ENCODE measurements at regions not wholly inside any gene's neighbourhood (a gene's known extent, or its start where the extent isn't known, plus 50 kb on each side); places are given as distances from the start of the nearest gene placed in this dataset.
A peak's percentile ranks its signal among the peaks of the same experiment; 100 is the strongest.

- peak; percentile 67 for DNase-seq (ENCODE audit: low spot score)
Measured at GRCh38 chr3:124492824-124493223, 237.4 kb upstream of the UMPS start.

- no peak for DNase-seq (ENCODE audit: low spot score)
Measured at GRCh38 chr3:124496061-124496460, 234.2 kb upstream of the UMPS start.

- DNase-seq (ENCODE audit: low spot score) = no peak
Measured at GRCh38 chr3:124497487-124497886, 232.8 kb upstream of the UMPS start.

DNA sequence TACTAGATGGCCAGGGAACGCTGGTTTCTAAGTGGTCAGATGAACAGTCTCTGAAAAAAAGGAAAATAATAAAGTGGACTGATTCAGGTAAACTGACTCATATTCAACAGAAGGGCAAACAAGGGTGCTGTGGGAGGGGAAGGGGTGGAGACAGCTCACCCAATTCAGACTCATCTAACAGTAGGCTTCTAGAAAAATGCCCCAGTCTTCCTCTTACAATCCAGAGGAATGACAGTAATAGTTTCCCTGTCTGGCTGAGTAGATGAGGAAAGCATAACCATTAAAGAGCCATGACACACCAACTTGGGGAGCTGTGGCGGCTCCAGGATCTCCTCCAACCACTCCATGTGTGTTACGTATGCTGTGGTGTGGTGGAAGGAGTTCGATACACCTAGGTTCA, 231.4 kb upstream of the UMPS start:
- no peak for DNase-seq (ENCODE audit: low spot score)

DNA sequence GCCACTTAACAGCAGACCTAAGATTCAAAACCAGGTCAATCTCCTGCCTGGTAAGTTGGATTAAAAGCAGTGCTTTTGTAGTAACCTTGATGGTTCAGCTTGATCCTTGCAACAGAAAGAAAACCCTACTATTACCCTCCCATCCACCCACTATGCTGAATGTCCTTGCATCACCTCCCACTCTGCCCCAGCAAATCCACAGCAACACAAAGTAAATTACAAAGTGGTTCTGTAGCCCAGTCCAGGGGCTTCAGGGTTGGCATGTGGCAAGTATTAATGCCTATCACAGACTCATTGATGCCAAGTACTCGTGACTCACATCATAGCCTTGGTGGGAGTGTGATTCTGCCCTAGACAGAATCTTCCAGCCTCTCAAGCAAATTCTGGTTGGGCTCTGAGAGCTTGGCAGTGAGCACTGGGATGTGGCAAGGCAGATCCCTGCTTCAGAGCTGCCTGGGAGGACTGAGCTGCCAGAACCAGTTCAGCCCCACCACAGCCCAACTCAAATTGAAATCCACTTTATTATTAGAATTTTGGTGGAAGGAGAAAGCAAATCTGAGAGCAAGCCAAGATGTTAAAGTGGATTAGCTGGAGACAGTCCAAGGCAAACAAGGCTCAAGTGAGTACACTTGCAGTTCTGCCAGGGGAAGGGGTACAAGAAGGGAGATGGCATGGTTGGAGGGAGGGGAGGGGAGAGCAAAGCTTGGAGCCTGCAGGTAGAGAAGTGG, 225.8 kb upstream of the UMPS start:
- DNase-seq (ENCODE audit: low spot score) = no peak

DNA sequence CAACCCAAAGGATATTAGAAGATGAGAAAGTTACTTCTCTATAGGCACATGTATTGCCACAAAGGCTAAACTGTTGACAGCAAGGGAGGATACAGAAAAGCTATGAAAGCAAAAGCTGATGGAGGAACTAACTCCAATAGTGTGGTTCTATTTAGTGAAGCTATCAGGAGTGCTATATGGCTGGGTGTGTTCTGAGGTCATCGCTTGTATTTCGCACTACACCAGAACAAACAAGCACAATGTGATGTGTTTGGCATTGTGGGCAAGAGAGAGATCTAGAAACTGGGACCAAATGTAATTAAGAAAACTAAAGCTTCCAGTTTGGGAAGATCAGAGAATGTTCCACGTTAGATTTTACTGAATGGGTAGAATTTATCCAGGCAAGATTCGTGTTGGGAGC, 220.4 kb upstream of the UMPS start:
- DNase-seq (ENCODE audit: low spot score) = no peak

GRCh38 chr3:124510290-124510689, 220.0 kb upstream of the UMPS start:
- no peak for DNase-seq (ENCODE audit: low spot score)

DNA sequence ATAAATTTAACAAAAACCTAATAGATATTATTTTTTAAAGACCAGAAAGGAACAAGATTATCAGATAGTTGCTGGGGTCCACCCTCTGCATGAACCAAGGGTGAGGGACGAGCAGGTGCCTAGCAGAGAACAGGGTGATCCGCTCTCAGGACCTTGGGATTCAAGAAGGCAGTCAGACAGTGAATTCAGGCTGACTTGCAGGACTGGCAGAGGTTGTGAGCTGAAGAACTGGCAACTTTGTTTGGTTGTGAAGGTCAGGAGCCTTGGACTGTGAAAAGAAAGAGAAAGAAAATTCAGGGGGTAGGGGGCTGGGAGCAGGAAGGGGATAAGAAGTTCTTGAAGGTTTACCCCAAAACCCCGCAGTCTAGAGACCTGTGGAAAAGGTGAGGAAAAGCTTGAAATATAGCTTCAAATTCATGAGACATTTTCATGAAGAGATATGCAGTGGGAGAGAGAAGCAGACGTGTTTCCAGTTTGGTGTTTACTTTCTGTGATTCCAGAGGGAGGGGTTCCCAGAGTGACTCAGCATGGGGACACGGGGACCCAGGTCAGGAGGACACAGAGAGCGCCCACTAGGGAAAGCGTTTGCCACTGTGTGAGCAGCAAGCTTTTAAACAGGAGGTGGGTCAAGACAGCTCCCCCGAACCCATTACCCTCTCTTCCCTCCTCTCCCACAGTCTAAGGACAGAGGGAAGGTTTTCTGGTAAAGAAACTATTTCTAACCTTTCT, 217.2 kb upstream of the UMPS start:
- no peak for DNase-seq (ENCODE audit: low spot score)

GRCh38 chr3:124513610-124513997, 216.6 kb upstream of the UMPS start:
- no peak for DNase-seq (ENCODE audit: low spot score)

DNA sequence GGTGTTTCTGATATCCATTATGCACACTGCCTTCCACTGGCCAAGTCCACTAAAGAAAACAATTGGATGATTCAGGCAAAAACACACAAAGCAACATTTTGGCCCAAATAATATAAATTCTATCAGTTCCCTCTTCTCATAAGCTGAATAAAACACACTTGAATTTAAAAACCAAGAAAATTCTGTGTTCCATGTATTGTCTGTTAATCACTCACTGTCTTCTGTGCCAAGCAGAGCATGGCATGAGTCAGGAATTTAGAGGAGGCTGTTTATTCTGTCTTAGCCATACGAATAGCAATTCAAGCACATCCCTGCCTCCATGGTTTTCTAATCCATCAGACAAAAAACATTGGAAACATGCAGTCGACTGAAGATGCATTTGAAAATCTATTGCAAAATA, 215.6 kb upstream of the UMPS start:
- DNase-seq (ENCODE audit: low spot score) = no peak

- no peak for DNase-seq (ENCODE audit: low spot score)
Measured at GRCh38 chr3:124516333-124516732, 213.9 kb upstream of the UMPS start.

GRCh38 chr3:124517306-124517705, 212.9 kb upstream of the UMPS start:
- no peak for DNase-seq (ENCODE audit: low spot score)

DNA sequence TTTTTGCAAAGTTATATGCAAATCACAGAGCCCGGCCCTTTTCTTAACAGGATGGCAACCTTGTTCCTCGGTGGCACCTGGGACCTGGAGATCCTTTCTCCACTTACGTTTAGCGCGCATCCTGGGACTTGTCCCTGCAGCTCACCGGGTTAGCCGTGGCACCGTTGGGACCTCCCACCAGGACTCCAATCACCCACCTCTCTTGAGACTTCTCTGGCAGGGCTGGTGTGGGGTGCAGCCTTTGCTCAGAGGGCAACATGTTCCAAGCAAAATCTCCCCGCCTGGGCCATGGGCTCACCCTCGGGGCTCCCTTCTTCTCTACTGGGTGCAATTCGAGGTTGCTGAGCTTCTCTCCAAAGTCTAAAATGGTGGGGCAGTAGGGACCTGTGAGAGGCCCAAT, 211.9 kb upstream of the UMPS start:
- no peak for DNase-seq (ENCODE audit: low spot score)

- DNase-seq (ENCODE audit: low spot score) = no peak
Measured at GRCh38 chr3:124519591-124520194, 210.6 kb upstream of the UMPS start.

DNA sequence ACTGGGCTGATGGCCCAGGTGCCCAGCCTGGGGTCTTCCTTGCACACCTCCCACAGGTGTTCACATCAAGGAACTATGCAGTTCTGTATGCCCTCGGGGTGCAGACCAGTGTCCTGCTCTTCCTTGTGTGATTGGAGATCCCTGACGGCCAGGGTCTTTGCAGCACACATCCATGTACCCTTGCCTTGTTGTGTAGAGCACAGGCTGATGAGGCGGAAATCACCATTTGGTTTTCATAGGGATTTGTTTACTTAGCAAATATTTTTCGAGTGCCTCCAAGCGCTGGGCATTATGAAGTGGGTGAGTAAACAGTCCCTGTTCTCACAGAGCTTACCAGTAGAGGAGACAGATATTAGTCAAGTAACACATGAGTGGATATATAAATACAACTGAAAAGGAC, 209.3 kb upstream of the UMPS start:
- no peak for DNase-seq (ENCODE audit: low spot score)

DNA sequence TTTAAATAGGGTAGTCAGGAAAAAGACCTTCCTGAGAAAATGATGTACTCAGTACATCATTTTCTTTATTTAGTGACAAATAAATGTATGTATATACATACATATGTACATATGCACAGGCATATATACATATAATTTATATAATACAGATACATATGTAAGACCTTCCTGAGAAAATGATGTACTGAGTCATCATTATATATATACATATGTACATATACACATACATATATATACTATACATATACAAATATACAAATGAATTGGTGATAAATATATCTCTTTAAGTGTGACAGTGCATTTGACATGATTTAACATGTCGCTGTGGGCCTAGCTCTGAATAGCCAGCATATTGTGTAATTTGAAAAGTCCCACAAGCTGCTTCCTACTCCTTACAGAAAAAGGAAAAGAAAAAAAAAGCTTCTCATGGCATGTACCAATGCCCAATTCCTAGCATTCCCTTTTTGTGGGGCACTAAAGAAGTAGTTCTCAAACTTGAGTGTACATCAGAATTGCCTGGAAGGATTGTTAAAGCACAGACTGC, 208.1 kb upstream of the UMPS start:
- DNase-seq (ENCODE audit: low spot score) = no peak

DNA sequence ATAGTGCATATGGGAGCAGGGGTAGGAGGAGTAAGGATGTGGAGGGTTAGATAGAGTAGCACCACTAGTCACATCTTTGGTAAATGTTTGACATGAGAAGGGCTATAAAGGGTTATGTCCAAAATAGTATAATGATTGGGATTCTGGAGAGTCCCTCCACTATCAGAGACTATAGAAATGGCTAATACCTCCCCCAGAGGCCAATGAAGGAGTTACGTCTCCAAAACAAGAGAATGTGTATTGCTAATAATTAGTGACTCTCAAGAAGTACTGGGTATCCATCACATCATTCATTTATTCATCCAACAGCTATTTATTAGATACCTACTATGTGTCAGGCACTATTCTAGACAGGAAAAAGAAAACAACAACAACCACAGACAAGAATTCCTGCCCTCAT, 203.7 kb upstream of the UMPS start:
- no peak for DNase-seq (ENCODE audit: low spot score)

- no peak for DNase-seq (ENCODE audit: low spot score)
Measured at GRCh38 chr3:124529826-124530571, 200.3 kb upstream of the UMPS start.

DNA sequence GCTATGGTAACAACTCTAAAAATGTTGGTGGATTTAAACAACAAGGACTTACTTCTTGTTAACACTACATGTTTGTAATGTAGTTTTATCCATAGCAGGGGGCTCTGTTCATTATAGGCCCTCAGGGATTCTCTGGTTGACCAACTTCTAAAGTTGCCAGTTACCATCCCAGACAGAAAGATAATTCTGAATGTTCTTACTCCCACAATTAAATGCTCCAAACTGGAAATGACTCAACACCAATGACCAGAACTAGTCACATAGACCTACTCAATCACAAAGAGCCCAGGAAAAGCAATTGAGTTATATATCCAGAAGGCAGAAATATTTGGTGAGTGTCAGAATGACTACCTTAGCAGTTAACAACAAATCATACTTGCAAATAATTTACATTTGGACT, 199.3 kb upstream of the UMPS start:
- no peak for DNase-seq (ENCODE audit: low spot score)

DNA sequence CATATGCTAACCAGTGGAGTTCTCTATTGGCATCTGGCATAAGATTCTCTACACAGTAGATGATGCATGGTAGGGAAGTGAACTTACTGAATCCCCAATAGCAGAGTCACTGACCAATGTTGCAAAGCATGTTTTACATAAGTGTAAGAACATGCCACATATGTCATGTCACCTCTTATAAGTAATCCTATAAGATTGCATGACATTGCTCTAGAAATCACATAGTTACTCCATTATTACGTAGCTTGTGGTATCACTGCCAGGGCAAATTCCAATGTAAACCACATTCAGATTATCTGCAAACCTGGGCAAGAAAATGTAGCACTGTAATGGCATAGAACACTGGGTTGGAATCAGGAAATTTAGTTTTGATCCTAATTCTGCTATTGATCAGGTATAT, 198.2 kb upstream of the UMPS start:
- no peak for DNase-seq (ENCODE audit: low spot score)

DNA sequence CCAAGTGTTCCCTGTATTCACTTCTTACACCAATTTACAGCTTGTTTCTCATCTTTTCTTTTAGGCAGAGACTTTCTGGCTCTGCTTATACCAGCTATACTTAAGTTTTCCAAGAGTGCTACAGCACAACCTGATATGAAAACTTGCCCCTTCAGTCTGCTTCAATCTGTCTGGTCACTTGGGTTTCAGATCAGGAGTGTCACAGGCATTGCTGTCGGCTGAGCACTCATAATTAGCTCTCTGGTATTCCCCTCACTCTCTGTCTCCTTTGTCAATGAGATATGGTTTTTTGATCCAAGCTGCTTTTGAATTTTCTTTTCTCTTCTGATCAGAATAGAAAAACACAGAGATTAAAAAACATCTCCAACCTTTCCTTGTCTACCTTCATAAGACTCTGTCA, 194.9 kb upstream of the UMPS start:
- DNase-seq (ENCODE audit: low spot score) = no peak

GRCh38 chr3:124540550-124541211, 189.6 kb upstream of the UMPS start:
- DNase-seq (ENCODE audit: low spot score) = no peak
